K562 (cell line): ENCODE measurements at regions not wholly inside any gene's neighbourhood (a gene's known extent, or its start where the extent isn't known, plus 50 kb on each side); places are given as distances from the start of the nearest gene placed in this dataset.

Source experiments
- ATAC-seq: fragments of 200-7000 bp; cut with Tn5 transposase; 3 replicates; pipeline ENCODE4 v1.9.1; 2020; ENCODE audit warnings: moderate library complexity
- BruUV-seq: library from RNA; stranded (reverse); fragments of 400-500 nt; replicated peaks from 2 replicates; lab custom pipeline; 2021; lab: Mats Ljungman, UMichigan
- CTCF ChIA-PET: fragments of 300-600 bp; formaldehyde crosslinking; extraction: SDS; loops from one replicate; lab custom pipeline; 2021; ENCODE audit warnings: low intra/inter-chr PET ratio; lab: Yijun Ruan, JAX
- POLR2A ChIA-PET: fragments of 300-600, 350-650 bp; sonication (Branson Sonifier 250); formaldehyde crosslinking; extraction: SDS; loops from one replicate; lab custom pipeline; 2021; ENCODE audit warnings: antibody characterized with exemption, inconsistent platforms; lab: Yijun Ruan, JAX
- DNase-seq, 4 experiments: peaks; one replicate each; pipeline versions ENCODE4 v3.0.0 to v3.0.0-alpha.2; 2011 to 2018; ENCODE audit warnings: low spot score in 3 of 4, mixed read lengths in 3 of 4; ENCODE audit errors: extremely low read depth in 1 of 4
- FAIRE-seq: peaks from 2 replicates; lab custom pipeline; 2011; peaks lifted over from hg19 to GRCh38; lab: Jason Lieb, UNC
- H2AFZ ChIP-seq: 2 replicates; pipeline ENCODE4 v1.6.0; 2011; ENCODE audit warnings: low read depth, low read length, control low read depth, inconsistent platforms
- H3K27ac ChIP-seq: fragments of 200-600 bp; 3 replicates; pipeline ENCODE4 v1.8.0; 2011; ENCODE audit warnings: low read depth, mild to moderate bottlenecking, control low read depth, inconsistent platforms, low read length, moderate library complexity, mixed read lengths; ENCODE audit errors: extremely low read depth
- H3K27me3 ChIP-seq, 2 experiments: fragments of 300-600 bp in 1 of 2; 2 replicates in 1 of 2; 3 replicates in 1 of 2; pipeline versions ENCODE4 v1.6.0 to v1.8.0; 2011; ENCODE audit warnings: inconsistent platforms in 2 of 2, low read length in 2 of 2, mild to moderate bottlenecking in 1 of 2, mixed read lengths in 1 of 2, moderate library complexity in 1 of 2; ENCODE audit not compliant: control insufficient read depth in 2 of 2, insufficient read depth in 2 of 2
- H3K36me3 ChIP-seq: fragments of 300-600 bp; 3 replicates; pipeline ENCODE4 v1.8.0; 2011; ENCODE audit warnings: mild to moderate bottlenecking, low read length, inconsistent platforms; ENCODE audit not compliant: control insufficient read depth, insufficient read depth
- H3K4me1 ChIP-seq, 2 experiments: fragments of 200-600 bp in 1 of 2; replicated peaks in 1 of 2; 2 replicates in 1 of 2; 3 replicates in 1 of 2; pipeline versions ENCODE4 v1.5.1 to v1.8.0; 2011; ENCODE audit warnings: inconsistent platforms in 2 of 2, low read length in 2 of 2, mild to moderate bottlenecking in 1 of 2, mixed read lengths in 1 of 2, moderate library complexity in 1 of 2; ENCODE audit not compliant: control insufficient read depth in 2 of 2, insufficient read depth in 2 of 2
- H3K4me2 ChIP-seq: 2 replicates; pipeline ENCODE4 v1.6.1; 2011; ENCODE audit warnings: low read length, control low read depth, inconsistent platforms, mixed read lengths; ENCODE audit not compliant: insufficient read depth
- H3K4me3 ChIP-seq: fragments of 200-600 bp; sonication (generic), shearing (Covaris generic); 2 replicates; pipeline ENCODE4 v1.5.1; 2016; ENCODE audit warnings: control low read depth, inconsistent platforms
- H3K79me2 ChIP-seq: fragments of 200-600 bp; 3 replicates; pipeline ENCODE4 v1.8.0; 2011; ENCODE audit warnings: low read length, inconsistent platforms; ENCODE audit not compliant: control insufficient read depth, insufficient read depth
- H3K9ac ChIP-seq, 2 experiments: 2 replicates each; pipeline versions ENCODE4 v1.6.0 to v1.6.1; 2011; ENCODE audit warnings: low read depth in 2 of 2, low read length in 2 of 2, control low read depth in 1 of 2, inconsistent platforms in 1 of 2, mild to moderate bottlenecking in 1 of 2, mixed read lengths in 1 of 2; ENCODE audit not compliant: insufficient read depth in 1 of 2
- H3K9me1 ChIP-seq: one replicate; pipeline ENCODE4 v1.6.0; 2011; ENCODE audit warnings: inconsistent platforms, mild to moderate bottlenecking, low read length, moderate library complexity; ENCODE audit not compliant: control insufficient read depth, insufficient read depth
- H3K9me3 ChIP-seq: replicated peaks from 2 replicates; pipeline ENCODE4 v1.5.1; 2011; ENCODE audit warnings: low read depth, low read length, inconsistent platforms; ENCODE audit not compliant: control insufficient read depth, insufficient read depth
- H4K20me1 ChIP-seq: replicated peaks from 2 replicates; pipeline ENCODE4 v1.6.1; 2011; ENCODE audit warnings: low read length, inconsistent platforms, mixed read lengths; ENCODE audit not compliant: control insufficient read depth, insufficient read depth
- COPS2 ChIP-seq: fragments of 450-650 bp; conservative IDR thresholded peaks from 2 replicates; pipeline ENCODE4 v1.6.1; 2016; ENCODE audit warnings: mild to moderate bottlenecking, moderate library complexity
- DACH1 ChIP-seq: fragments of 450-650 bp; IDR thresholded peaks from 2 replicates; pipeline ENCODE4 v1.6.1; 2018; ENCODE audit not compliant: partially characterized antibody
- NR1H2 ChIP-seq: sonication (generic); formaldehyde crosslinking; IDR thresholded peaks from 2 replicates; pipeline ENCODE4 v1.4.0; 2020; ENCODE audit warnings: mild to moderate bottlenecking, missing genetic modification reagents
- RAD21 ChIP-seq, 2 experiments: fragments of 250-450 bp in 1 of 2; fragments of 450-650 bp in 1 of 2; sonication (Bioruptor Pico) in 1 of 2; formaldehyde crosslinking in 1 of 2; IDR thresholded peaks in 1 of 2; conservative IDR thresholded peaks in 1 of 2; 2 replicates each; pipeline versions ENCODE4 v1.4.0 to v1.8.0; 2020 to 2022; ENCODE audit warnings: mild to moderate bottlenecking in 2 of 2, moderate library complexity in 1 of 2
- SAFB2 ChIP-seq: fragments of 200-400 bp; formaldehyde crosslinking; IDR thresholded peaks from 2 replicates; pipeline ENCODE4 v1.6.1; 2018; ENCODE audit warnings: borderline replicate concordance, low read length, low read depth, moderate library complexity; ENCODE audit not compliant: severe bottlenecking
- TAL1 ChIP-seq: fragments of 450-650 bp; IDR thresholded peaks from 2 replicates; pipeline ENCODE4 v1.6.1; 2016; ENCODE audit warnings: mild to moderate bottlenecking
- ZNF717 ChIP-seq: fragments of 250-450 bp; sonication (Bioruptor Pico); IDR thresholded peaks from 2 replicates; pipeline ENCODE4 v1.5.0; 2021
- WGBS: fragments of 100-300 bp; shearing (Covaris generic); methylation state at CpG from one replicate; pipeline ENCODE4 v1.1.6; 2016; ENCODE audit warnings: low coverage, mixed read lengths; ENCODE audit not compliant: insufficient coverage; ENCODE audit errors: missing lambda C conversion rate; 5-methylcytosine and 5-hydroxymethylcytosine counted together
- in situ Hi-C: fragments of 300-500 bp; cut with MboI; formaldehyde crosslinking; loops from 4 replicates; pipeline ENCODE4 v1.15.0; 2018; ENCODE audit warnings: inconsistent platforms, mixed read lengths
- intact Hi-C: fragments of 100-400 bp; cut with micrococcal nuclease; formaldehyde crosslinking; loops from 2 replicates; pipeline ENCODE4 v1.14.2; 2022
- TF ChIP-seq, protein P1 (sequence below): fragments of 250-450 bp; sonication (Bioruptor Pico); IDR thresholded peaks from 2 replicates; pipeline ENCODE4 v1.9.0; 2021; ENCODE audit warnings: mild to moderate bottlenecking
- TF ChIP-seq, protein P2 (sequence below), 3 experiments: IDR thresholded peaks in 2 of 3; conservative IDR thresholded peaks in 1 of 3; 2 replicates each; pipeline ENCODE4 v1.5.1; 2011 to 2012; ENCODE audit warnings: low read length in 3 of 3, mild to moderate bottlenecking in 3 of 3, control low read depth in 2 of 3, improper control_type of control experiment in 1 of 3, inconsistent platforms in 1 of 3, low read depth in 1 of 3, mixed read lengths in 1 of 3, moderate library complexity in 1 of 3; ENCODE audit not compliant: insufficient read depth in 2 of 3

DNA sequence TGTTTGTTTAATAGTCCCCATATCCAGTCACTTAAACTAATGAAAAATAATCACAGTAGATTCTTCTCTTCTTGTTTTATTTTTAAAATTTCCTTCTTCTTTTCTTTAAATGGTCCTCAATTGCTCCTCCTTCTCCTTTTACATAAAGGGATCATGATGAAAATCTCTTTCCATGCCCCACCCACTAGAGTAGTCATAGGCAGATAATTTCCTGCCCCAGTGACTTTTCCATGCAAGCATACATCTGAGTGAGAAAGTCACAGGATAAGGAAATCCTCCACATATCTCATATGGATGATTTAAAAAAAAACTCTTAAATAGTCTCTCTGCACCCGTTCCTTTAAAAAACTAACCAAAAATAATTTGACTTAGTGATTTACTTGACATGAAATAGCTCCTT lies 552.3 kb upstream of the SETBP1 start (continued):
- TF ChIP-seq, protein P1, sequence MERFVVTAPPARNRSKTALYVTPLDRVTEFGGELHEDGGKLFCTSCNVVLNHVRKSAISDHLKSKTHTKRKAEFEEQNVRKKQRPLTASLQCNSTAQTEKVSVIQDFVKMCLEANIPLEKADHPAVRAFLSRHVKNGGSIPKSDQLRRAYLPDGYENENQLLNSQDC (CRISPR knock-in tag), result no peak
- no peak for TF ChIP-seq ZNF717 (CRISPR knock-in tag)
- TF ChIP-seq COPS2, result no peak
- TF ChIP-seq NR1H2 (CRISPR knock-in tag), result no peak
- TF ChIP-seq TAL1, result no peak
- TF ChIP-seq DACH1, result no peak

DNA sequence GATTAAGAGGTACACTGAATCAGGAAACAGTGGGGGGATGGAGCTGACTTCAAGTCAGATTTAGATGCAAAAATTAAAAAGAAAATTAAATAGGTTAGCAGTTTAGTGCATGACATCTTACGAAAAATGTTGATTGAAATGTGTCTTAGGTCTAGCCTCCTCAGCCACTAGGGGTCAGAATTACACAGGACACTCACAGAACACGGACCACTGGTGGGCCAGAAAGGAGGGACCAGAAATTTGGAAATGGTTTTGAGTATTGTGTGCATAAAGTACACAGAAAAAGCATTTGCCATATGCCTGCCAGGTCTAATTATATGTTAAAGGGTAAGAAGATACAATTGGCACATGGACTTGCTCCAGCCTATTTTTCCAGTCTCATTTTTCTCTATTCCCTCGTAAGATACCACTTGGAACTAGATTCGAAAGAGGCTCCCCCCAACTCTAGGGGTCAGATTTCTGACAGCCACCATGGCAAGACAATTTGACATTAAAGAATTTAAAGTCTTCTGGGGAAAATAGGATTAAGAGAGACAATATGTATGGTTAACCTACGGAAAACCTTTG lies 550.2 kb upstream of the SETBP1 start:
- Histone ChIP-seq H3K27ac (no peak overlapping the region), H3K36me3 (no peaks in the 10 kb centered on the region), H3K4me3 (no peak overlapping the region), H3K4me2 (no peak overlapping the region), H3K9ac (no peak overlapping the region), H3K9me1 (no peaks in the 10 kb centered on the region), H3K4me1 (no peaks in the 10 kb centered on the region), H3K79me2 (no peaks in the 10 kb centered on the region), H3K9me3 (no peaks in the 10 kb centered on the region), H4K20me1 (no peaks in the 10 kb centered on the region), H3K27me3 (no peaks in the 10 kb centered on the region), H2AFZ (no peak overlapping the region)
- intact Hi-C loops, result no loop called here
- TF ChIP-seq RAD21 (CRISPR knock-in tag; conservative IDR thresholded peaks at IDR 0.05 in 1 of 2, IDR thresholded peaks at IDR 0.05 in 1 of 2) (peak in 1 of 2 experiments; percentile 7; a peak in 1 of 4 replicates), SAFB2 (no peak)
- TF ChIP-seq, protein P2, sequence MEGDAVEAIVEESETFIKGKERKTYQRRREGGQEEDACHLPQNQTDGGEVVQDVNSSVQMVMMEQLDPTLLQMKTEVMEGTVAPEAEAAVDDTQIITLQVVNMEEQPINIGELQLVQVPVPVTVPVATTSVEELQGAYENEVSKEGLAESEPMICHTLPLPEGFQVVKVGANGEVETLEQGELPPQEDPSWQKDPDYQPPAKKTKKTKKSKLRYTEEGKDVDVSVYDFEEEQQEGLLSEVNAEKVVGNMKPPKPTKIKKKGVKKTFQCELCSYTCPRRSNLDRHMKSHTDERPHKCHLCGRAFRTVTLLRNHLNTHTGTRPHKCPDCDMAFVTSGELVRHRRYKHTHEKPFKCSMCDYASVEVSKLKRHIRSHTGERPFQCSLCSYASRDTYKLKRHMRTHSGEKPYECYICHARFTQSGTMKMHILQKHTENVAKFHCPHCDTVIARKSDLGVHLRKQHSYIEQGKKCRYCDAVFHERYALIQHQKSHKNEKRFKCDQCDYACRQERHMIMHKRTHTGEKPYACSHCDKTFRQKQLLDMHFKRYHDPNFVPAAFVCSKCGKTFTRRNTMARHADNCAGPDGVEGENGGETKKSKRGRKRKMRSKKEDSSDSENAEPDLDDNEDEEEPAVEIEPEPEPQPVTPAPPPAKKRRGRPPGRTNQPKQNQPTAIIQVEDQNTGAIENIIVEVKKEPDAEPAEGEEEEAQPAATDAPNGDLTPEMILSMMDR (IDR thresholded peaks at IDR 0.05 in 2 of 3, conservative IDR thresholded peaks at IDR 0.05 in 1 of 3; ENCODE audit: insufficient read depth in 2 of 3, low read depth in 1 of 3, low read length in 3 of 3), result peak in 2 of 3 experiments; percentile 3 to 22; a peak in 1 of 6 replicates
- in situ Hi-C loops, result no loop called here
- no TSS peak for BruUV-seq
- FAIRE-seq (no peak), DNase-seq (peak; percentile 3 to 8 (median 6)), ATAC-seq (no peak)
- POLR2A ChIA-PET, result no interaction called here
- 3% methylated on average over 5 of the region's 5 CpGs for WGBS
- CTCF ChIA-PET, result no interaction called here
